HEK293 (cell line): ENCODE measurements at regions not wholly inside any gene's neighbourhood (a gene's known extent, or its start where the extent isn't known, plus 50 kb on each side); places are given as distances from the start of the nearest gene placed in this dataset.
A peak's percentile ranks its signal among the peaks of the same experiment; 100 is the strongest.

Experiments used
- CTCF ChIA-PET: fragments of 350-600 bp; formaldehyde crosslinking; extraction: SDS; loops from one replicate; lab custom pipeline; 2021; ENCODE audit warnings: antibody characterized with exemption; lab: Yijun Ruan, JAX
- POLR2A ChIA-PET: fragments of 300-600 bp; formaldehyde crosslinking; extraction: SDS; loops from one replicate; lab custom pipeline; 2020; ENCODE audit warnings: antibody characterized with exemption, inconsistent platforms; lab: Yijun Ruan, JAX
- H3K27ac ChIP-seq: fragments of 200-500 bp; sonication (Bioruptor generic); 2 replicates; pipeline ENCODE4 v1.5.1; 2014; ENCODE audit warnings: low read depth, low read length, control low read depth, inconsistent platforms; ENCODE audit errors: extremely low read depth
- H3K36me3 ChIP-seq, 2 experiments: fragments of 200-500 bp in 1 of 2; sonication (Bioruptor generic) in 1 of 2; 1 replicate in 1 of 2; 2 replicates in 1 of 2; pipeline ENCODE4 v1.5.1; 2014 to 2017; ENCODE audit warnings: inconsistent platforms in 2 of 2, low read length in 2 of 2; ENCODE audit not compliant: control insufficient read depth in 2 of 2, insufficient read depth in 1 of 2
- H3K4me1 ChIP-seq: fragments of 200-500 bp; sonication (Bioruptor generic); 2 replicates; pipeline ENCODE4 v1.5.1; 2014; ENCODE audit warnings: mild to moderate bottlenecking, low read length, inconsistent platforms; ENCODE audit not compliant: control insufficient read depth, insufficient read depth
- H3K4me3 ChIP-seq: 2 replicates; pipeline ENCODE4 v1.5.1; 2011; ENCODE audit warnings: low read depth, mild to moderate bottlenecking, control low read depth, low read length, moderate library complexity
- H3K9me3 ChIP-seq: fragments of 200-500 bp; sonication (Bioruptor generic); 2 replicates; pipeline ENCODE4 v1.5.1; 2014; ENCODE audit warnings: low read depth, low read length, inconsistent platforms; ENCODE audit not compliant: control insufficient read depth, insufficient read depth
- BCL11B ChIP-seq: fragments of 450-650 bp; formaldehyde crosslinking; IDR thresholded peaks from 2 replicates; pipeline ENCODE4 v1.5.1; 2016; ENCODE audit warnings: low read depth, missing biosample characterization, missing genetic modification characterization
- GLI2 ChIP-seq: fragments of 450-650 bp; formaldehyde crosslinking; IDR thresholded peaks from 2 replicates; pipeline ENCODE4; 2017; ENCODE audit warnings: missing biosample characterization, missing genetic modification characterization, low read depth, borderline replicate concordance
- OVOL3 ChIP-seq: fragments of 450-650 bp; formaldehyde crosslinking; IDR thresholded peaks from 2 replicates; pipeline ENCODE4 v1.5.1; 2016; ENCODE audit warnings: missing biosample characterization, missing genetic modification characterization
- SETDB1 ChIP-seq: IDR thresholded peaks from one replicate; pipeline ENCODE4 v1.6.1; 2017; ENCODE audit warnings: mild to moderate bottlenecking, low read length, moderate library complexity, mixed read lengths; ENCODE audit not compliant: insufficient read length
- SP7 ChIP-seq: fragments of 450-650 bp; formaldehyde crosslinking; IDR thresholded peaks from 2 replicates; pipeline ENCODE4 v1.5.1; 2016; ENCODE audit warnings: missing biosample characterization, missing genetic modification characterization
- TRIM28 ChIP-seq: IDR thresholded peaks from 2 replicates; pipeline ENCODE4 v1.6.1; 2011; ENCODE audit warnings: low read length, control low read depth, borderline replicate concordance
- YY1 ChIP-seq: fragments of 450-650 bp; formaldehyde crosslinking; IDR thresholded peaks from 2 replicates; pipeline ENCODE4 v1.5.1; 2018; ENCODE audit warnings: missing biosample characterization, missing genetic modification characterization
- ZBTB8A ChIP-seq: fragments of 450-650 bp; formaldehyde crosslinking; IDR thresholded peaks from 2 replicates; pipeline ENCODE4 v1.5.1; 2016; ENCODE audit warnings: missing biosample characterization, missing genetic modification characterization
- ZFP69B ChIP-seq: fragments of 450-650 bp; formaldehyde crosslinking; IDR thresholded peaks from 2 replicates; pipeline ENCODE4 v1.5.1; 2016; ENCODE audit warnings: missing biosample characterization, missing genetic modification characterization
- ZNF10 ChIP-seq: fragments of 450-650 bp; formaldehyde crosslinking; IDR thresholded peaks from 2 replicates; pipeline ENCODE4 v1.5.1; 2017; ENCODE audit warnings: missing biosample characterization, missing genetic modification characterization
- ZNF19 ChIP-seq: fragments of 450-650 bp; formaldehyde crosslinking; IDR thresholded peaks from 2 replicates; pipeline ENCODE4; 2016; ENCODE audit warnings: missing biosample characterization, missing genetic modification characterization, low read depth
- ZNF2 ChIP-seq: fragments of 450-650 bp; formaldehyde crosslinking; IDR thresholded peaks from 2 replicates; pipeline ENCODE4 v1.5.1; 2016; ENCODE audit warnings: missing biosample characterization, missing genetic modification characterization
- ZNF335 ChIP-seq: fragments of 450-650 bp; formaldehyde crosslinking; conservative IDR thresholded peaks from 2 replicates; pipeline ENCODE4 v1.5.1; 2016; ENCODE audit warnings: missing biosample characterization, missing genetic modification characterization
- ZNF394 ChIP-seq: fragments of 450-650 bp; formaldehyde crosslinking; IDR thresholded peaks from 2 replicates; pipeline ENCODE4 v1.5.1; 2016; ENCODE audit warnings: missing biosample characterization, missing genetic modification characterization, mild to moderate bottlenecking, moderate library complexity, borderline replicate concordance
- ZNF626 ChIP-seq: fragments of 450-650 bp; sonication (Bioruptor Pico); formaldehyde crosslinking; IDR thresholded peaks from 2 replicates; pipeline ENCODE4 v1.5.1; 2018; ENCODE audit warnings: missing biosample characterization, missing genetic modification characterization, inconsistent platforms
- TF ChIP-seq, protein P1 (sequence below): fragments of 450-650 bp; formaldehyde crosslinking; IDR thresholded peaks from 2 replicates; pipeline ENCODE4 v1.5.1; 2017; ENCODE audit warnings: missing biosample characterization, mild to moderate bottlenecking, missing genetic modification characterization, moderate library complexity
- TF ChIP-seq, protein P2 (sequence below): fragments of 450-650 bp; formaldehyde crosslinking; IDR thresholded peaks from 2 replicates; pipeline ENCODE4 v1.5.1; 2016; ENCODE audit warnings: missing biosample characterization, missing genetic modification characterization
- TF ChIP-seq, protein P3 (sequence below): fragments of 450-650 bp; formaldehyde crosslinking; IDR thresholded peaks from 2 replicates; pipeline ENCODE4 v1.5.1; 2017; ENCODE audit warnings: missing biosample characterization, missing genetic modification characterization
- TF ChIP-seq, protein P4 (sequence below): fragments of 450-650 bp; IDR thresholded peaks from 2 replicates; pipeline ENCODE4 v1.5.1; 2018; ENCODE audit warnings: missing biosample characterization, missing genetic modification characterization
- TF ChIP-seq, protein P5 (sequence below): fragments of 450-650 bp; formaldehyde crosslinking; IDR thresholded peaks from 2 replicates; pipeline ENCODE4 v1.5.1; 2016; ENCODE audit warnings: missing biosample characterization, missing genetic modification characterization

DNA sequence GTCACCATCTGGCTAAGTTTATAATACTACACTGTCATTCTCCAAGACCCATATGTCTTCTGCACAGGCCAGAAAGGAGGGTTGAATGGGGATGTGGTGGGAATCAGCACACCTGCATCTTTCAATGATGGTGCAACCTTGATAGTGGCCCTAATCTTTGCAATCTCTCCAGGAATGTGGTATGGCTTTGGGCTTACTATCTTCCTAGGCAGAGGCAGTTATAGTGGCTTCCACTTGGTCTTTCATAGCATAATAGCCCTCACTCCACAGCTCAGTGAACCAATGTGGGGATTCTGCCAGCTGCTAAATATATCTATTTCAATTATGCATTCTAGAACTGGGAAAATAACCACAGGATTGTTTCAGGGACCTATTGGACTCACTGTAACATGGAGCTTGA is 61.8 kb upstream of the ATP2B1 start:
- POLR2A ChIA-PET, result no interaction called here
- Histone ChIP-seq H3K27ac (no peak overlapping the region), H3K9me3 (no peaks in the 10 kb centered on the region), H3K4me3 (no peak overlapping the region), H3K4me1 (no peaks in the 10 kb centered on the region), H3K36me3 (no peaks in the 10 kb centered on the region)
- CTCF ChIA-PET, result interaction anchor here (1.1 kb wide), 1 partner anchor 31 kb away, joined by 3 read pairs; no protein-coding TSS in a partner anchor
- TF ChIP-seq ZNF10 (tag by site-specific recombination) (no peak), YY1 (tag by site-specific recombination) (no peak), TRIM28 (no peak), GLI2 (tag by site-specific recombination) (no peak), ZBTB8A (tag by site-specific recombination) (no peak), ZNF19 (no peak), ZNF626 (no peak), SP7 (no peak)
- TF ChIP-seq, protein P1, sequence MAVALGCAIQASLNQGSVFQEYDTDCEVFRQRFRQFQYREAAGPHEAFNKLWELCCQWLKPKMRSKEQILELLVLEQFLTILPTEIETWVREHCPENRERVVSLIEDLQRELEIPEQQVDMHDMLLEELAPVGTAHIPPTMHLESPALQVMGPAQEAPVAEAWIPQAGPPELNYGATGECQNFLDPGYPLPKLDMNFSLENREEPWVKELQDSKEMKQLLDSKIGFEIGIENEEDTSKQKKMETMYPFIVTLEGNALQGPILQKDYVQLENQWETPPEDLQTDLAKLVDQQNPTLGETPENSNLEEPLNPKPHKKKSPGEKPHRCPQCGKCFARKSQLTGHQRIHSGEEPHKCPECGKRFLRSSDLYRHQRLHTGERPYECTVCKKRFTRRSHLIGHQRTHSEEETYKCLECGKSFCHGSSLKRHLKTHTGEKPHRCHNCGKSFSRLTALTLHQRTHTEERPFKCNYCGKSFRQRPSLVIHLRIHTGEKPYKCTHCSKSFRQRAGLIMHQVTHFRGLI (tag by site-specific recombination), result no peak

DNA sequence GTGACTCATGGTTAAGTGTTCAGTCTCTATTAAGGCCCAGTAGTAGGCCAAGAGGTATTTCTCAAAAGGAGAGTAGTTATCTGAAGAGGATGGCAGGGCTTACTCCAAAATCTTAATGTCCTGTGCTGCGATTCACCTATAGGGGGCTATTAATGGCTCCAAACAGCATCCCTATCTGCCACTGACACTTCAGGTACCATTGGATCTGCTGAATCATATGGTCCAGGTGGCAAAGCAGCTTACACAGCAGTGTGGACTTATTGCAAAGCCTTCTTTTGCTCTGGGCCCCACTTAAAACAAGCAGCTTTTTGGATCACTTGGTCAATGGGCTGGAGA is 60.8 kb upstream of the ATP2B1 start:
- H3K4me1 ChIP-seq, result no peaks in the 10 kb centered on the region
- ChIA-PET CTCF (interaction anchor here (1.1 kb wide), 1 partner anchor 30 kb away, joined by 3 read pairs; no protein-coding TSS in a partner anchor), POLR2A (interaction anchor here (0.5 kb wide), 1 partner anchor 187 kb away, joined by 7 read pairs; no protein-coding TSS in a partner anchor)
- no peaks in the 10 kb centered on the region for H3K36me3 ChIP-seq
- 0 out of 2 replicates have a peak, but pooled peaks have one; percentile 4 for TF ChIP-seq ZBTB8A (tag by site-specific recombination)
- TF ChIP-seq ZNF394 (tag by site-specific recombination), result peak; percentile 1; the same call in 1 of the 2 replicates
- no peak for TF ChIP-seq OVOL3
- TF ChIP-seq, protein P2, sequence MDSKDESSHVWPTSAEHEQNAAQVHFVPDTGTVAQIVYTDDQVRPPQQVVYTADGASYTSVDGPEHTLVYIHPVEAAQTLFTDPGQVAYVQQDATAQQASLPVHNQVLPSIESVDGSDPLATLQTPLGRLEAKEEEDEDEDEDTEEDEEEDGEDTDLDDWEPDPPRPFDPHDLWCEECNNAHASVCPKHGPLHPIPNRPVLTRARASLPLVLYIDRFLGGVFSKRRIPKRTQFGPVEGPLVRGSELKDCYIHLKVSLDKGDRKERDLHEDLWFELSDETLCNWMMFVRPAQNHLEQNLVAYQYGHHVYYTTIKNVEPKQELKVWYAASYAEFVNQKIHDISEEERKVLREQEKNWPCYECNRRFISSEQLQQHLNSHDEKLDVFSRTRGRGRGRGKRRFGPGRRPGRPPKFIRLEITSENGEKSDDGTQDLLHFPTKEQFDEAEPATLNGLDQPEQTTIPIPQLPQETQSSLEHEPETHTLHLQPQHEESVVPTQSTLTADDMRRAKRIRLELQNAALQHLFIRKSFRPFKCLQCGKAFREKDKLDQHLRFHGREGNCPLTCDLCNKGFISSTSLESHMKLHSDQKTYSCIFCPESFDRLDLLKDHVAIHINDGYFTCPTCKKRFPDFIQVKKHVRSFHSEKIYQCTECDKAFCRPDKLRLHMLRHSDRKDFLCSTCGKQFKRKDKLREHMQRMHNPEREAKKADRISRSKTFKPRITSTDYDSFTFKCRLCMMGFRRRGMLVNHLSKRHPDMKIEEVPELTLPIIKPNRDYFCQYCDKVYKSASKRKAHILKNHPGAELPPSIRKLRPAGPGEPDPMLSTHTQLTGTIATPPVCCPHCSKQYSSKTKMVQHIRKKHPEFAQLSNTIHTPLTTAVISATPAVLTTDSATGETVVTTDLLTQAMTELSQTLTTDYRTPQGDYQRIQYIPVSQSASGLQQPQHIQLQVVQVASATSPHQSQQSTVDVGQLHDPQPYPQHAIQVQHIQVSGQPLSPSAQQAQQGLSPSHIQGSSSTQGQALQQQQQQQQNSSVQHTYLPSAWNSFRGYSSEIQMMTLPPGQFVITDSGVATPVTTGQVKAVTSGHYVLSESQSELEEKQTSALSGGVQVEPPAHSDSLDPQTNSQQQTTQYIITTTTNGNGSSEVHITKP (tag by site-specific recombination), result 0 out of 2 replicates have a peak, but pooled peaks have one; percentile 8
- no peak for TF ChIP-seq SP7
- TF ChIP-seq BCL11B (tag by site-specific recombination), result no peak
- 0 out of 2 replicates have a peak, but pooled peaks have one; percentile 13 for TF ChIP-seq ZFP69B (tag by site-specific recombination)
- TF ChIP-seq, protein P3, sequence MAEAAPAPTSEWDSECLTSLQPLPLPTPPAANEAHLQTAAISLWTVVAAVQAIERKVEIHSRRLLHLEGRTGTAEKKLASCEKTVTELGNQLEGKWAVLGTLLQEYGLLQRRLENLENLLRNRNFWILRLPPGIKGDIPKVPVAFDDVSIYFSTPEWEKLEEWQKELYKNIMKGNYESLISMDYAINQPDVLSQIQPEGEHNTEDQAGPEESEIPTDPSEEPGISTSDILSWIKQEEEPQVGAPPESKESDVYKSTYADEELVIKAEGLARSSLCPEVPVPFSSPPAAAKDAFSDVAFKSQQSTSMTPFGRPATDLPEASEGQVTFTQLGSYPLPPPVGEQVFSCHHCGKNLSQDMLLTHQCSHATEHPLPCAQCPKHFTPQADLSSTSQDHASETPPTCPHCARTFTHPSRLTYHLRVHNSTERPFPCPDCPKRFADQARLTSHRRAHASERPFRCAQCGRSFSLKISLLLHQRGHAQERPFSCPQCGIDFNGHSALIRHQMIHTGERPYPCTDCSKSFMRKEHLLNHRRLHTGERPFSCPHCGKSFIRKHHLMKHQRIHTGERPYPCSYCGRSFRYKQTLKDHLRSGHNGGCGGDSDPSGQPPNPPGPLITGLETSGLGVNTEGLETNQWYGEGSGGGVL (tag by site-specific recombination), result 0 out of 2 replicates have a peak, but pooled peaks have one; percentile 0
- TF ChIP-seq ZNF335 (tag by site-specific recombination), result 0 out of 2 replicates have a peak, but pooled peaks have one; percentile 14
- TF ChIP-seq SETDB1, result peak; percentile 23
- TF ChIP-seq, protein P4, sequence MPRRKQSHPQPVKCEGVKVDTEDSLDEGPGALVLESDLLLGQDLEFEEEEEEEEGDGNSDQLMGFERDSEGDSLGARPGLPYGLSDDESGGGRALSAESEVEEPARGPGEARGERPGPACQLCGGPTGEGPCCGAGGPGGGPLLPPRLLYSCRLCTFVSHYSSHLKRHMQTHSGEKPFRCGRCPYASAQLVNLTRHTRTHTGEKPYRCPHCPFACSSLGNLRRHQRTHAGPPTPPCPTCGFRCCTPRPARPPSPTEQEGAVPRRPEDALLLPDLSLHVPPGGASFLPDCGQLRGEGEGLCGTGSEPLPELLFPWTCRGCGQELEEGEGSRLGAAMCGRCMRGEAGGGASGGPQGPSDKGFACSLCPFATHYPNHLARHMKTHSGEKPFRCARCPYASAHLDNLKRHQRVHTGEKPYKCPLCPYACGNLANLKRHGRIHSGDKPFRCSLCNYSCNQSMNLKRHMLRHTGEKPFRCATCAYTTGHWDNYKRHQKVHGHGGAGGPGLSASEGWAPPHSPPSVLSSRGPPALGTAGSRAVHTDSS, result peak; percentile 28; the same call in 1 of the 2 replicates
- TF ChIP-seq, protein P5, sequence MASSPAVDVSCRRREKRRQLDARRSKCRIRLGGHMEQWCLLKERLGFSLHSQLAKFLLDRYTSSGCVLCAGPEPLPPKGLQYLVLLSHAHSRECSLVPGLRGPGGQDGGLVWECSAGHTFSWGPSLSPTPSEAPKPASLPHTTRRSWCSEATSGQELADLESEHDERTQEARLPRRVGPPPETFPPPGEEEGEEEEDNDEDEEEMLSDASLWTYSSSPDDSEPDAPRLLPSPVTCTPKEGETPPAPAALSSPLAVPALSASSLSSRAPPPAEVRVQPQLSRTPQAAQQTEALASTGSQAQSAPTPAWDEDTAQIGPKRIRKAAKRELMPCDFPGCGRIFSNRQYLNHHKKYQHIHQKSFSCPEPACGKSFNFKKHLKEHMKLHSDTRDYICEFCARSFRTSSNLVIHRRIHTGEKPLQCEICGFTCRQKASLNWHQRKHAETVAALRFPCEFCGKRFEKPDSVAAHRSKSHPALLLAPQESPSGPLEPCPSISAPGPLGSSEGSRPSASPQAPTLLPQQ, result 0 out of 2 replicates have a peak, but pooled peaks have one; percentile 41
- 0 out of 2 replicates have a peak, but pooled peaks have one; percentile 9 for TF ChIP-seq ZNF2 (tag by site-specific recombination)
- H3K27ac ChIP-seq, result no peak overlapping the region
- H3K9me3 ChIP-seq, result no peaks in the 10 kb centered on the region
- no peak overlapping the region for H3K4me3 ChIP-seq
